ENCODE measurements at regions not wholly inside any gene's neighbourhood (a gene's known extent, or its start where the extent isn't known, plus 50 kb on each side); places are given as distances from the start of the nearest gene placed in this dataset.

GRCh38 chr20:59512651-59513050, 91.7 kb upstream of the PHACTR3 start:
- Histone ChIP-seq H2BK15ac (ENCODE audit: low read depth, low read length) (no peak overlapping the region), H3K9me3 (ENCODE audit: control insufficient read depth, insufficient read depth, low read length) (no peaks in the 10 kb centered on the region), H3K9me1 (ENCODE audit: insufficient read depth, low read length) (no peaks in the 10 kb centered on the region), H3K4me1 (ENCODE audit: control insufficient read depth, insufficient read depth, low read length) (no peaks in the 10 kb centered on the region), H4K91ac (ENCODE audit: insufficient read depth, low read depth, low read length) (no peak overlapping the region), H3K27me3 (ENCODE audit: control insufficient read depth, insufficient read depth, low read length) (no peaks in the 10 kb centered on the region), H3K23ac (ENCODE audit: low read depth, low read length) (no peak overlapping the region), H4K8ac (ENCODE audit: low read depth in 2 of 2, low read length in 2 of 2) (no peak overlapping the region), H3K14ac (replicated peaks; ENCODE audit: low read depth, low read length) (no peak overlapping the region), H3K36me3 (ENCODE audit: control insufficient read depth, insufficient read depth, low read length) (no peaks in the 10 kb centered on the region), H2AFZ (replicated peaks; ENCODE audit: low read length, poor library complexity) (no peak overlapping the region), H2AK5ac (ENCODE audit: low read depth, low read length) (no peak overlapping the region), H4K20me1 (ENCODE audit: insufficient read depth, low read length) (no peaks in the 10 kb centered on the region), H3K4me2 (ENCODE audit: low read depth, low read length) (no peak overlapping the region), H2BK20ac (ENCODE audit: low read depth, low read length) (no peak overlapping the region), H3K4ac (ENCODE audit: low read depth, low read length) (no peak overlapping the region), H2AK9ac (replicated peaks; ENCODE audit: low read depth, low read length, poor library complexity) (no peak overlapping the region), H3K27ac (ENCODE audit: insufficient read depth, low read length) (no peak overlapping the region), H4K5ac (ENCODE audit: low read depth, low read length) (no peak overlapping the region), H3K18ac (ENCODE audit: low read depth, low read length) (no peak overlapping the region), H2BK120ac (ENCODE audit: low read depth, low read length) (no peak overlapping the region), H3K56ac (ENCODE audit: extremely low read depth, insufficient read depth, low read length) (no peak overlapping the region), H2BK5ac (ENCODE audit: low read depth, low read length, poor library complexity, severe bottlenecking) (no peak overlapping the region), H3K4me3 (ENCODE audit: insufficient read depth, low read depth, low read length) (no peak overlapping the region), H3K9ac (ENCODE audit: low read depth, low read length) (no peak overlapping the region), H3K79me1 (ENCODE audit: low read depth in 1 of 2, low read length in 2 of 2) (no peaks in the 10 kb centered on the region)
- in situ Hi-C loops (cut with MboI; ENCODE audit: low sequenced_read_pairs) (no loop called here), dilution Hi-C loops (cut with HindIII; ENCODE audit: low sequenced_read_pairs, unreplicated experiment) (no loop called here), intact Hi-C loops (cut with micrococcal nuclease) (no loop called here)
- POLR2A ChIA-PET (ENCODE audit: unreplicated experiment): no interaction called here
- CTCF ChIA-PET: no interaction called here
- WGBS, 2 experiments (ENCODE audit: extremely low coverage in 2 of 2, insufficient read length in 1 of 2): no CpG with 5 or more reads among the region's 5 CpGs
- TF ChIP-seq RAD21 (IDR thresholded peaks at IDR 0.05; ENCODE audit: low read length): no peak
- TF ChIP-seq MXI1 (IDR thresholded peaks at IDR 0.05; ENCODE audit: borderline replicate concordance, low read depth, low read length): no peak
- no peak for TF ChIP-seq CHD1 (IDR thresholded peaks at IDR 0.05; ENCODE audit: low read depth, low read length)
- no peak for TF ChIP-seq NFE2L2 (IDR thresholded peaks at IDR 0.05; ENCODE audit: low read depth, low read length)
- no peak for TF ChIP-seq CTCF (conservative IDR thresholded peaks at IDR 0.05; ENCODE audit: low read depth, low read length)
- TF ChIP-seq FOS (IDR thresholded peaks at IDR 0.05; ENCODE audit: low read depth, low read length): no peak
- no peak for TF ChIP-seq POLR2A (IDR thresholded peaks at IDR 0.05; ENCODE audit: low read depth, low read length)
- TF ChIP-seq, protein P1, sequence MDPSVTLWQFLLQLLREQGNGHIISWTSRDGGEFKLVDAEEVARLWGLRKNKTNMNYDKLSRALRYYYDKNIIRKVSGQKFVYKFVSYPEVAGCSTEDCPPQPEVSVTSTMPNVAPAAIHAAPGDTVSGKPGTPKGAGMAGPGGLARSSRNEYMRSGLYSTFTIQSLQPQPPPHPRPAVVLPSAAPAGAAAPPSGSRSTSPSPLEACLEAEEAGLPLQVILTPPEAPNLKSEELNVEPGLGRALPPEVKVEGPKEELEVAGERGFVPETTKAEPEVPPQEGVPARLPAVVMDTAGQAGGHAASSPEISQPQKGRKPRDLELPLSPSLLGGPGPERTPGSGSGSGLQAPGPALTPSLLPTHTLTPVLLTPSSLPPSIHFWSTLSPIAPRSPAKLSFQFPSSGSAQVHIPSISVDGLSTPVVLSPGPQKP (IDR thresholded peaks at IDR 0.05; ENCODE audit: borderline replicate concordance, low read depth, low read length): no peak
- TF ChIP-seq SMC3 (IDR thresholded peaks at IDR 0.05; ENCODE audit: low read depth, low read length): no peak
- no peak for TF ChIP-seq CEBPB (IDR thresholded peaks at IDR 0.05; ENCODE audit: low read depth, low read length)
- no peak for TF ChIP-seq MAZ (IDR thresholded peaks at IDR 0.05; ENCODE audit: borderline replicate concordance, low read depth, low read length)
- TF ChIP-seq USF2 (IDR thresholded peaks at IDR 0.05; ENCODE audit: low read depth, low read length): no peak
- TF ChIP-seq RCOR1 (IDR thresholded peaks at IDR 0.05; ENCODE audit: insufficient replicate concordance, low read length): no peak
- DNase-seq: no peak
- no TSS peak for BruUV-seq (replicated peaks)
- no peak for ATAC-seq (ENCODE audit: low read depth)
